T1000 (cell line): ENCODE measurements at regions not wholly inside any gene's neighbourhood (a gene's known extent, or its start where the extent isn't known, plus 50 kb on each side); places are given as distances from the start of the nearest gene placed in this dataset.
"Not testable (repeated sequence)": the region's sequence is repeated elsewhere in the genome, so short reads cannot be mapped to it uniquely, and the experiment has no call there.

Experiments
- DNase-seq: peaks from one replicate; lab custom pipeline; 2025; ENCODE audit warnings: mixed read lengths; lab: John Stamatoyannopoulos, UW

DNA sequence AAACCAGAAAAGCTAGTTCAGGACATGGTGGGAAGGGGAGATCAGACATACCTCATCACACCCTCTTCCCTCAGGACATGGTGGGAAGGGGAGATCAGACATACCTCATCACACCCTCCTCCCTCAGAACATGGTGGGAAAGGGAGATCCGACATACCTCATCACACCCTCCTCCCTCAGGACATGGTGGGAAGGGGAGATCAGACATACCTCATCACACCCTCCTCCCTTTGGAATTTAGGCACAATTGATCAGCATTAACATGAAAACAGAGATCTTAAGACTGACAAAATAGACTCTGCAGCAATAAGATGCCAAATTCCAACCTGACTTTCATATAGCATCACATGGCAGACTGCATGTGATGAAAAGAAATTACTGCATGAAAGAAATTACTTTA lies 412.7 kb upstream of the ZNF717 start:
- no peak for DNase-seq

DNA sequence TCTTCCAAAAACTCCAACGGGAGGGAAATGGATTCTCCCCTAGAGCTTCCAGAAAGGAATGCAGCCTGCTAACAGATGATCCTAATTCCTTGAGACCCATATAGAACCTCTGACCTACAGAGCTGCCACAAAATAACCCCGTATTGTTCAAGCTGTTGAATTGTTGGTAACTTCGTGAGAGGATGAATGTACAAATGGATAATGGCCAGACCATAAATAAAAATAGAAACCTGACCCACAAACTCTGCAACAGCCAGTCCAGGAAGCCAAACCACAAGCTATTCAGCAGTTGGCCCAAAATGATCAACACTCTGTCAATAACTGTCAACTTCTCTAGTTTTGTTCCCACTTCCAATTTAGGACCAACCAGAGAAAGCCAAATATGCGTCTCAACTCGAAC lies 414.0 kb upstream of the ZNF717 start:
- no peak for DNase-seq

DNA sequence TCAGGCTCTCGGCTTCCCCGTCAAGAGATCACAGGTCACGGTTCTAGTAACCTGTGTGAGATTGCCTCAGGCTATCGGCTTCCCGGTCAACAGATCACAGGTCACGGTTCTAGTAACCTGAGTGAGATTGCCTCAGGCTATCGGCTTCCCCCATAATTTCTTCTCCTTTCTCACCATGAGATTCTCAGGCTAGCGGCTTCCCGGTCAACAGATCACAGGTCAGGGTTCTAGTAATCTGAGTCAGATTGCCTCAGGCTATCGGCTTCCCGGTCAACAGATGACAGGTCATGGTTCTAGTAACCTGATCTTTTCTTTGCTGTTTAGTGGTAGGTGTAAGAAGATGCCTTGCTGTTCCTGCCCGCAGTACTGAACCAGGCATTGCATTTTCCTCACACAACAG lies 418.2 kb upstream of the ZNF717 start:
- DNase-seq: no peak

DNA sequence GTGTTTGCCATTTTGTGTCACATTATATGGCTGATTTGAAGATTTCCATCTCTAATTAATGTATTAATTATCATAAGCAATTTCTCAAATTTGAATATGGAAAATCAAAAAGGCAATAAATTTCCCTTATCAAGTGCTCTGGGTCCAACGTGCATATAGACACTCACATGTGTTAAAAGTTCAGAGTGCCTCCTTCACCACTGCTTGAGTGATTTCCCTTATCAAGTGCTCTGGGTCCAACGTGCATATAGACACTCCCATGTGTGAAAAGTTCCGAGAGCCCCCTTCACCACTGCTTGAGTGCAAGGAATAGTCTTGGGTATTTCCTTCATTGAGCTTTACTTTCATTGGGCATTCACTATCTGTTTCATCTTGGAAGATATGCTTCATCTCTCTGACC lies 421.0 kb upstream of the ZNF717 start:
- DNase-seq: no peak

DNA sequence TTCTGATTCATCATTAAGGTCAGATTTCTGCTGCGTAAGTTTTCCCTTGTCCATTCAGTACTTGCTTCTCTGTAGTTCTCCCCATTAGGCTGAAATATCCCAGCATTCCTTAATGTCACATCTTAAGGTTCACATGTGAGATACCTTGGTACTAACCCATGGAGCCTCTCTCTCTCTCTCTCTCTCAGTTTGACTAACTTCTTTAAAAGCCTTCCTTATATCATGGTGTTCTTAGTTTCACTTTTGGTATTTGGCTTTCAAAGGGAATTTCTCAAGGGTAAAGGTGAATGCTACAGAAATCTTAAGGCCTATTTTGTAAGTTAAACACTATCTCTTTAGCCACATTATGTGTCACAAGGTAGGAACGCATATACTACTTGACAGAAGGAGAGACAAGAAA lies 427.3 kb upstream of the ZNF717 start:
- no peak for DNase-seq

DNA sequence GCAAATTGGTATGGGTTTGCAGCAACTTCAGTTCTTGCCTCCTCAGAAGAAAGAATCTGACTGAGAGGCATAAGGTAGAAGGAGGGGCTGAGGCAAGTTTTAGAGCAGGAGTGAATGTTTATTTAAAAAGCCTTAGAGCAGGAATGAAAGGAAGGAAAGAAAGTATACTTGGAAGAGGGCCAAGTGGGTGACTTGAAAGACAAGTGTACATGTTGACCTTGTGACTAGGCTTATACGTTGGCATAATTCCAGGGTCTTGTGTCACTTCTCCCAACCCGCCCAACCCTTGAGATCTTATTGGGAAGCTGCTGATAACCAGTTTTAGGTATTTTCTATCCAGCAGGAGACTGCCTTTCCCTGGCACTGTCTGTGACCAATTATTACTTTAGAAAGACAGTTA lies 436.9 kb upstream of the ZNF717 start:
- DNase-seq: no peak

DNA sequence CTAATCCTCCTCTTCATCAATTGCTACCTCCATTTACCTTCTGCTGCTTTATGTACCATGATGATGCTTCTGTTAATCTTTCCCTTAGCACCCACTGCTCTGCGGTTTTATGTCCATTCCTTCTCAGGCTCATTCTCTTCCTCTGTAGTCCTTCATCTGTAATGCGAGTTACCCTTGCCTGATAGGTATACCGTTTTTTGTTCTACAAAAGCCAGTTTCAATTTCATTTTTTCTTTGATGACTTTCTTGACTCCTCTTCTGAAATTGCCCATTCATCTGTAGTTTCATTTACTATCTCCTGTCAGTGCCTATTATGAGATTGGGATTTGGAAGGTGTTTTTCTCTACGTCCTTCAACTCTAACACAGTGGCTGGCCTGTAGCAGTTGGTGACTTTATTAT lies 445.9 kb upstream of the ZNF717 start:
- DNase-seq: no peak

DNA sequence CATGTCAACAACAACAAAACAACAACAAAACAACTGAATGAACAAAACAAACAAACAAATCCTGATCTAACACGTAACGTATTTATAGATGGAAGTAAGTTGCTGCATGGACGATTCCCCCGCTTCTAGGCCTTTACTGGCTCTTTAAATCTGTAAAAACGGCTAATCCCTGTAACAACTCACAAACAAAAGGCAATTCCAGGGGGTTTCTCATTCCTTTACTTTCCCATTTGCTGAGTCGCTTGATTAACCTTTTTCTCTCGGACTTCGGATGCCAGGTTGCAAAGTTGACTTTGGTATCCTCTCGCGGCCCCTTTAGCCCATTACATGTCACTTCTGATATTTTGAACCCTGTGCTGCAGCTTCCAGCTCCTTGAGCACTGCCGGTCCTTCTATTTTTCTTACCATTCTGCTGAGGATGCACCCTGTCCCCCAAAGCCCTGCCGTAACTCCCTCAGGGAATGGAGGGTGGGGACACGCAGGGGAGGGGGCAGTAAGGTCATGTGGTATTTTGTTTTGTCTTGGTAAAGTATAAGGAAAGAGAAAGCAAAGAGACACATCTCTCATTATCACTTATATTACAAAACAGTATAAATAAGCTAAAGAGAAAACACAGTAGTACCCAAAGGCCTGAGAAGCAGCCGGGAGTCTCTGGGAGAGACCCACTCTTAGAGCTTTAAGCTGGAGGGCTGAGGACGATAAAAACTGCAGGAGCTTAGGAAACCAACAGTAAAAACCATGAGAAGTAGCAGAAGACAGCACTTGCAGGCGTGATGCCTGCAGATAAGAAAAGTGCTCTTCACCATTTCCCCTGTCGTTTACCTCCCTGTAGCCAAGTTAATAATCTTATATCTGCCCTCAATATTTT lies 457.8 kb upstream of the ZNF717 start:
- no peak for DNase-seq

DNA sequence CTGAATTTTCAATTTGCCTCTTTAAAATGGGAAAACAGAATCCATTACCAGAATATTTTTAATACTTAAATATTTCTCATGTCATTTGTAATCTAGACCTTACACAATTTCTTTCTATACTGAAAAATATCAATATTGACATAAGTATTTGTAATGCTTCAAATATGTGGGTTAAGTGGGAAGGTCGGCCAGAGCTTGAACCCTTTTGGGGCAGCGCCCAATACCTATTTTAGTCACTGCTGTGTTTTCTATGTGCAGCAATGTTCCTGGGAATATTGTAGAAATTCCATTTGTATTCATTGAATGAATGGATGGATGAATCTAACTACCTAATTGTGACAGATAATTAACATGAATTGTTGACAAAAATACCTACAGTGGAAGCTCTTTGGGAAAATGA lies 459.7 kb upstream of the ZNF717 start:
- no peak for DNase-seq

DNA sequence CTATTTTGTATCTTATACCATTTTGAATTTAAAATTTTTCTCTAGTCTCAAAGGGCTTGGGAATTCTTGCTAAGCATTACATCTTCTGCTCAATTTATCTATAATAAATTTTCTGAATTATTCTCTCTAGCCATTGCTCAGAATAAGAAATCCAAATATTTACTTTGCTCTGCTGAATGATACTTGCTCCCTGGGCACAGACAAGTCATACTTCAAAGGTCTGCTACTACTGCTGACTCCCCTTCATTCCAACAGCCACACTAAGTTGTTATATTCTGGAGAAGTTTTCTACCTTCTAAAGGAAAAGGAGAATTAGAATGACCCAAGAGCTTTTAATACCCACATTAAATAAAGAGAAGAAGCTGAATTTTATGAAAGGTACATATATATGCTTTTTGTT lies 460.3 kb upstream of the ZNF717 start:
- DNase-seq: no peak

DNA sequence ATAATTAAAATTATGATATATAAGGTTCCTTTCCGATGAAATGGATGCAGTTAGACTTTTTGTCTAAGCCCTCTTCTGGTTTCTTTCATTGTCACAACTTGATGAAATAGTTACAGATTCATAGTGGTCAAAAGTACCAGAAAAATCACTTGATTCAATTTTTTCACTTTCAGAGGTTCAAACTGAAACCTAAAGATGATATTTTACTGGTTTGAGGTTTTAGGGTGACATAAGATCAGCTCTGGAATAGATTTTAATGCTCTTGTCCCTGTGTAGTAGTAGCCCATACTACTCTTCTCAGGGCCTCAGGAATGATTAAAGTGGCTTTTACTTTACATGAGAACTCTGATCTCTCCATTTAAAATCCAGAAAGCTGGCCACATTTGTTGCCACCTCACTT lies 479.1 kb upstream of the ZNF717 start:
- DNase-seq: no peak

DNA sequence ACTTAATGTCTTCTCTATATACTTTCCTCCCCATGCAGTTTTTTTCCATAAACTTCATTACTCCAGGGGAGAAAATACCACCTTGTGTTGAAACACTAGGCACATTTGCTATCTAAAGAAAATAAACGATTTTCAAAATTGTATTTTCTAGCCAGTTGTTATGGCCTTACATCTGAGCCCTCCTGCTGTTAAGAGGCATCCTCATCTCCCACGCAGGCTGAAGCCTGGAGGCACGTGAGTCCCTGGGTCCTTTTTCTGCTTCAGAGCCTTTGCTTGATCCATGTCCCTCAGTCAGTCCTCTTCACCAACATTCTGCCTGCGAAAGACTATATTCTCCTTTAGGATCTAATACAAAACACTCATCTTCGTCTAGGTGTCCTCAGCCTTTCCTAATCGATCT lies 479.6 kb upstream of the ZNF717 start:
- no peak for DNase-seq

DNA sequence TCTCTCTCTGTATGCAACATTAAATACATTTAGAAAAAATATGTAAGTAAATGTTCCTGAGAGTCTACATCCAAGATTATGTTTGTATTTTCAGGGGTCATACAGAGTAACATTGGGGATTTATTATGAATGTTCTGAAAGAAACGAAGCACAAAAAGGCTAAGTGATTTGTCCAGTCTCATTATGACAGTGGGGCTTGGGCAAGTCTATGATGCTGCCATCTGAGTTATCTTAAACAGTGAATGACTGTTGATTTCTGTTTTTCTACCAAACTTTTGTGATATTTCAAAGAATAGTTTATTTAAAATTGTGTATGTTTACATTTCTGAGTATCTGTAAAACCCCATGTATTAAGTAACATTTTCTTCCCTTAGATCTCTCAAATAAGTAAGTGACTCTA lies 481.2 kb upstream of the ZNF717 start:
- DNase-seq: no peak

DNA sequence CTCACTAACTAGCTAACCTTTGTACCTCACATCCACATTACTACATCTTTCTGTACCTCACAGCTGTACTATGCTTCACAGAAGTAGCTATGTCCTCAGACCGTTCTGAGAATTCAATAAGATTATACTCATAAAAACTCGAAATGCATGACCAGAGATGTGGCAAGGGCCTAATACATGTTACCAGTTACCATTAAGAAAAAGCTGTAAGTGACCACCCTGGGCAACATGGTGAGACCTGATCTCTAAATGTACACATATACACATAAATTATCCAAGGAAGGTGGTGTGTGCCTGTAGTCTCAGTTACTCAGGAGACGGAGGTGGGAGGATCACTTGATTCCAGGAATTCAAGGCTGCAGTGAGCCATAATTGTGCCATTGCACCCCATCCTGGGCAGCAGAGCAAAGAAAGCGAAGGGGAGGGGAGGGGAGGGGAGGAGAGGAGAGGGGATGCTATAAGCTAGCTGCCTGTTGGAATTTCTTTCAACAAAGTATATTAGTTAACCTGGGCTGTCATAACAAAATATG lies 482.6 kb upstream of the ZNF717 start:
- DNase-seq: no peak

DNA sequence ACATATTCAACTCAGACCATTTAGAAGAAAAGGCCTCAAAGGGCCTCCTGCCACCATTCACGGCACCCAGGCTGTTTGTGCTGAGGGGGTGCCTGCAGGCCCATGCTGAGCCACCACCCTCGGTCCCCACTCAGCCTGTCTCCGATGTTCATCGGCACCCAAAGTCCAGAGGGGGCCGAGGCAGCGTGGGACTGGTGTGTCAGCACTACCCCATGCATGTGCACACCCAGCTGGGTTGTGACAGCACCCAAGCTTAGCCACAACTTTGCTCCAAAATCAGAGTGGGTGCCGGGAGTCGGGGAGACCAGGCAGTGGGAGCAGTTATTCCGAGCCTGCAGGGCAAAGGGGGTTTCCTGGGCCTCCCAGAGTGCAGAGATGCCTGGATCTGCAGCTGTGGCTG lies 508.5 kb upstream of the ZNF717 start:
- no peak for DNase-seq

DNA sequence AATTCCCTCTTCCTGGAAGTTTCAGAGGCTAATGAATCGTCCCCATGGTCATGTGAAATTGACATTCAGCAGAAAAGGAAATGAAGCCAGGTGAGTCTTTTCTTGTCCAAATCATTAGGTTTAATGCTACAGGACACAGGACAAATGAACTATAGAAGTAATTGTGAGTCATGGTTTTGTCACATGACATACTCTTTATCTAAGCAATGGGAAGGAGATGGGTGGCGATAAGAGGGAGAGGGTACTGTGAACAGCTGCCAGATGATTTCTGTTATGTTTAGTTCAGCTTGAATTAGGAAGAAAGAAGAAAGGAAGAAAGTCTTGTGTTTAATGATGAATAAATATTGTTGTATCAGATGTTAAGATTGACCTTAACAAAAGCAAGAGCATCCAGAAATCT lies 515.4 kb upstream of the ZNF717 start:
- no peak for DNase-seq

DNA sequence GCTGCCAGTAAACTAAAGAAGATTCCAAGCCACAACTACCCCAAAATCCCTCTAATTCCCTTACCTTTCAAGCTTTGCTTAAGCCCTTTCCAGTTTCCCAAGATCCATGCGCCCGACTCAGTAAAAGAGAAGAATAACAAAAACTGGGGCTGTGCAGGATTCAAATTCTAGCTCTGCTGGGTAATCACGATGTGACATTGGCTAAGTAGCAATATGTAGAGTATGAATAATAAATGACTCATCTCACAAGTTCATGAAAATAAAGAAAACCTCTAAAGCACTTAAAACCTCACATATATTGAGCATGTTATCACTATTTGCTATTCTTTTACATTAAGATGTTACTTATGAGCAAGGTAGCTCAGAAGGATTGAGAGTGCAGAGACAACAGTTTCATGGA lies 522.2 kb upstream of the ZNF717 start:
- DNase-seq: no peak

DNA sequence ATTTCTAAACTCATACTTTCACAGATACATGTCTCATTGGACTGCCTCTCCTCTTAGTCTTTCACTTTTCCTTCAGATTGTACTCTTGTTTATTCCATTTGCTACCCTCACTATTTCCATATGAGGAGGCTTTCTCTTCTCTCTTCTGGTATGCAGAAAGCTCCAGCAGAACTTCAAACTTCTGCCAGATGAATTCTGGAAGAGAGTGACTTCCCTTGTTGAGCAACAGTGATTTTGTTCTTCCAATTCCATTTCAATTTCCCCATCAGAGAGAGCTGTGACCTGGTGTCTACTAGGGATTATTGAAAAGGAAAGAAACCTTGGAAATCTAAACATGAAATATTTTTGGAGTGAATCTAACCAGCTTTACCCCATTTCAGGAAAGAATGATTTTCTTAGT lies 523.2 kb upstream of the ZNF717 start:
- DNase-seq: no peak

DNA sequence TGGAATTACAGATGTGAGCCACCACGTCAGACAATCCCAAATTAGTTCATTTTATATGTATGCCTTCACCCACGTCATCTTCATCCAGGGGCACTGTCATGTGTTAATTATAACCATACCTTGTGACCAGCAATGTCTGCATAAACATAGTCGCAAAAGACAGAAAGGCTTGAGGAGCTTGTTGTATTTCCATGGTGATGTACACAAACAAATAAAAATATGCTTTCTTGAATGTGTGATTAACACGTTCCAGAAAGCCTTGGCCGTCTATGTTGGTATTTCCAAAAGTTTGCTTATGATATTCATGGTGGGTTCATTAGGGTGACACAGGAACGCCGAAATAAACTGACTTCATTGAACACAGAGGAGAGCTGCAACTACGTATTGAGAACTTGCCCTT lies 524.7 kb upstream of the ZNF717 start:
- no peak for DNase-seq

DNA sequence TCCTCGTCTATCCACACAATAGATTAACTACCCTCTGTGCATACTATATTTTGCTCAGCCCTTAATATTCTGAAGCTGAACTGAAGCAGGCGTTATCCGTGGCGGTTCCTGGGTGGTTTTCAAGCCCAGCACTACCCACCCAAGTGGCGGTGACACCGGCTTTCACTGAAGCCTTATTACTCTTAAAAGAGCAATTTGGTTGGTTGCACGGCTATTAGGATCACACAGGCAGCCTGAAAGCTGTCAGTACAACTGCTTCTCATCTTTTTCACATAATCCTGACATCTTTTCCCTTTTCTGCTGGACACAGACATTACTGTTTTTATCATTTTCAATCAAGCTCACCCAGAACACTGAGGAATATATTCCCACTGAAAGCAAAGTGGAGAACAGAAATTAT lies 525.3 kb upstream of the ZNF717 start:
- DNase-seq: no peak

DNA sequence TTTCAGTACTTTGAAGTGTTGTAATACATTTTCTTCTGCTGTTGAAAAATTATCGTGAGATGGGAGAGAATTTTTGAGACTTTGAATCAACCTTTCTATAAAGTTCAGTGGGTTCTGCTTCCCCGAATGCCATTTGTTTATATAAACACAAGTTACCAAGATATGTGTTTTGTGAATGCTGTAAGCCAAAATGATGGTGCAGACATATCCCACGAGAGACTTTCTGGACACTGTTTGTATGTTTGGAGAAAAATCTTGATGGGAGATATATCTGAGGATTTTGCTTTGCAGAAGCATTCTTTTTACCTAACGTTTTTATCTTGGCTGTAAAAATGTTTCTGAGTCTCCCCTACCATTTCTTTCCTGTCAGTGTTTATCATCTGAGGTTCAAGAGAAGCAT lies 526.6 kb upstream of the ZNF717 start:
- DNase-seq: no peak

DNA sequence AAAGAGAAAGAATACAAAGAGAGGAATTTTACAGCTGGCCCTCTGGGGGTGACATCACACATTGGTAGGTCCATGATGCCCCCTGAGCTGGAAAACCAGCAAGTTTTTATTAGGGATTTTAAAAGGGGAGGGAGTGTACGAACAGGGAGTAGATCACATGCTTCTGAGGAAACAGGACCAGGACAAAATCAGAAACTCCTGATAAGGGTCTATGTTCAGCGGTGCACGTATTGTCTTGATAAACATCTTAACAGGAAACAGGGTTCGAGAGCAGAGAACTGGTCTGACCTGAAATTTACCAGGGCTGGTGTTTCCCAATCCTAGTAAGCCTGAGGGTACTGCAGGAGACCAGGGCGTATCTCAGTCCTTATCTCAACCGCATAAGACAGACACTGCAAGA lies 530.6 kb upstream of the ZNF717 start:
- DNase-seq: not testable (repeated sequence)

DNA sequence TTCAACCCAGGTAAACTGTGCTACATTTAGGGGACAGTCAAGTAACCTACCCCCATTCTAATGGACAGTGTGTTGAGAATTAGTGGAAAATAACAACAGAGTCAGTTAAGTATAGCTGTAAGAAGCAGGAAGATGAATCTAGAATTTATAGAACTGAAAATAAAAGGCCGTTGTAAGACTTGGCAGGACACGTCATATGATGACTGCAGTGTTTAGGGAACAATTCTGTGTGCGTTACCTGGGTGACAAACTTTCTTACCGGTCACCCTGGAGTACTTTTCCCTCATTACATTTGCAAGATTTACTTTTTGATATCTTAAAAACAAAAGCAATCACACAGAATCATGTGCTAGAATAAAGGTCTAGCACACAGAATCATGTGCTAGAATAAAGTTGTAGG lies 536.3 kb upstream of the ZNF717 start:
- no peak for DNase-seq

DNA sequence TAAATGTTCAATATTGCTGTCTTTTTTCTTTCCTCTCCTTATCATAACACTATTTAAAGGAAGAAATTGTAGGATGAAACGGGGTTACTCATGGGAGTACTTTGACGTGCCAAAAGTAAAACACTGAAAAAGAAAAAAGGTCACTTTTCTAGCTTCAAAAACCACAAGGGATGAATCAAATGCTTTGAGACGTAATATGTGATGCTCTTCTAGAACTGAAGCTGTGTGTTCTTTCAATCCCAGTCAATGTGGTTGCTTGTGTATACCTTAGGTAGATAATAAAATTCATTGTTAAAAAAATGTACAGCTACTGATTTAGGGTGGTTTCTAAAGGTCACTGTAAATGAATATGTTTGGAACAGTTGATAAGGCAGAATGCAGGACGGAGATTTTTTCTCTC lies 538.8 kb upstream of the ZNF717 start:
- no peak for DNase-seq
